ENCODE measurements at regions not wholly inside any gene's neighbourhood (a gene's known extent, or its start where the extent isn't known, plus 50 kb on each side); places are given as distances from the start of the nearest gene placed in this dataset.

DNA sequence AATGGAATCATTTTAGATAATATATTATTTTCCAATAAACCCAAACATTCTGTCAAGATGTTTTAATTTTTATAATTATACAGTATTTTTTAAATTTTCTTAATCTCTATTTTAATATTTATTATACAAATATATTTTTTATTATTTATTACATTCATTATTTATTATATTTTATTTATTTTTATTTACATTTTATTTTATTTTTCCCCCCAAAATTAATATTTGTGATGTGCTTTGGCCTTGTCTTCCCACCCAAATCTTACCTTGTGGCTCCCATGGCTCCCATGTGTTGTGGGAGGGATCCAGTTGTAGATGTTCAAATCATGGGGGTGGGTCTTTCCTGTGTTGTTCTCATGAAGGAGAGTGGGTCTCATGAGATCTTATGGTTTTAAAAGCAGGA, 382.1 kb downstream of the TLE4 start:
- no peaks in the 10 kb centered on the region for H3K9me3 ChIP-seq (replicated peaks; ENCODE audit: insufficient read depth, low read length)
- H3F3A ChIP-seq (ENCODE audit: insufficient read depth, low read length), result no peaks in the 10 kb centered on the region
- H3K4me3 ChIP-seq (ENCODE audit: low read length), result no peak overlapping the region
- H3K4me2 ChIP-seq (ENCODE audit: low read depth, low read length), result no peak overlapping the region
- no peak overlapping the region for H3K9ac ChIP-seq (ENCODE audit: low read length)
- TF ChIP-seq EZH2 (optimal IDR thresholded peaks at IDR 0.05; ENCODE audit: low read depth, low read length), result no peak
- TF ChIP-seq EZH2phosphoT487 (IDR thresholded peaks at IDR 0.05; ENCODE audit: low read length), result no peak
- TF ChIP-seq, protein P1, sequence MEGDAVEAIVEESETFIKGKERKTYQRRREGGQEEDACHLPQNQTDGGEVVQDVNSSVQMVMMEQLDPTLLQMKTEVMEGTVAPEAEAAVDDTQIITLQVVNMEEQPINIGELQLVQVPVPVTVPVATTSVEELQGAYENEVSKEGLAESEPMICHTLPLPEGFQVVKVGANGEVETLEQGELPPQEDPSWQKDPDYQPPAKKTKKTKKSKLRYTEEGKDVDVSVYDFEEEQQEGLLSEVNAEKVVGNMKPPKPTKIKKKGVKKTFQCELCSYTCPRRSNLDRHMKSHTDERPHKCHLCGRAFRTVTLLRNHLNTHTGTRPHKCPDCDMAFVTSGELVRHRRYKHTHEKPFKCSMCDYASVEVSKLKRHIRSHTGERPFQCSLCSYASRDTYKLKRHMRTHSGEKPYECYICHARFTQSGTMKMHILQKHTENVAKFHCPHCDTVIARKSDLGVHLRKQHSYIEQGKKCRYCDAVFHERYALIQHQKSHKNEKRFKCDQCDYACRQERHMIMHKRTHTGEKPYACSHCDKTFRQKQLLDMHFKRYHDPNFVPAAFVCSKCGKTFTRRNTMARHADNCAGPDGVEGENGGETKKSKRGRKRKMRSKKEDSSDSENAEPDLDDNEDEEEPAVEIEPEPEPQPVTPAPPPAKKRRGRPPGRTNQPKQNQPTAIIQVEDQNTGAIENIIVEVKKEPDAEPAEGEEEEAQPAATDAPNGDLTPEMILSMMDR (IDR thresholded peaks at IDR 0.05; ENCODE audit: low read length), result no peak
- H4K20me1 ChIP-seq (ENCODE audit: insufficient read depth, low read length), result no peaks in the 10 kb centered on the region
- H3K9me2 ChIP-seq (replicated peaks; ENCODE audit: insufficient read depth, low read length), result no peaks in the 10 kb centered on the region
- no peak overlapping the region for H3K27ac ChIP-seq (ENCODE audit: low read length)
- DNase-seq, result no peak
- no peaks in the 10 kb centered on the region for H3K27me3 ChIP-seq (replicated peaks; ENCODE audit: insufficient read depth, low read length)
- H3K4me1 ChIP-seq (ENCODE audit: low read length), result no peaks in the 10 kb centered on the region
- no peaks in the 10 kb centered on the region for H3K36me3 ChIP-seq (replicated peaks; ENCODE audit: insufficient read depth, low read length)
- no peak overlapping the region for H2AFZ ChIP-seq (ENCODE audit: low read length)
- no peaks in the 10 kb centered on the region for H3K79me2 ChIP-seq (ENCODE audit: low read length)

DNA sequence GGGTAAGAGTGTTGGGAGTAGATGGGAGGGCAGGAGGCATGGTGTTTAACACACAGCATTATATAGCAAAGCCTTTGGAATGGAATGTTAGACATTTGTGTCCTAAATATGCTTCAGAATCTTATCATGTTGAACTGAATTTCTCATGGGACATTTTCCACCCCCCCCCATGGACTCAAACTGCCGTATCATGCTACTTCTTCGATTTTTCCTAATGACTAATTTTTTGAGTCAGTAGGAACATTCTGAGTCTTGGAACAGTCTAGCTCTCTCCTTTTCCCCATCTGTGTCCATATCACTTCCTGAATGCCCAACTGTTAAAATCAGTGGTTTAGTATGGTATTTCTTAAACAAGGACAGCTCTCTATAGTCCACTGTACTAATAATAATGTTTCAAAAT, 380.6 kb downstream of the TLE4 start:
- H3K9me3 ChIP-seq (replicated peaks; ENCODE audit: insufficient read depth, low read length), result no peaks in the 10 kb centered on the region
- no peak for DNase-seq
- H3K36me3 ChIP-seq (replicated peaks; ENCODE audit: insufficient read depth, low read length), result no peaks in the 10 kb centered on the region
- no peaks in the 10 kb centered on the region for H3K9me2 ChIP-seq (replicated peaks; ENCODE audit: insufficient read depth, low read length)
- H3K4me2 ChIP-seq (ENCODE audit: low read depth, low read length), result no peak overlapping the region
- H2AFZ ChIP-seq (ENCODE audit: low read length), result no peak overlapping the region
- TF ChIP-seq, protein P1 (IDR thresholded peaks at IDR 0.05; ENCODE audit: low read length), result no peak
- no peak for TF ChIP-seq EZH2 (optimal IDR thresholded peaks at IDR 0.05; ENCODE audit: low read depth, low read length)
- no peak for TF ChIP-seq EZH2phosphoT487 (IDR thresholded peaks at IDR 0.05; ENCODE audit: low read length)
- H3K4me3 ChIP-seq (ENCODE audit: low read length), result no peak overlapping the region
- H3K79me2 ChIP-seq (ENCODE audit: low read length), result no peaks in the 10 kb centered on the region
- H3K9ac ChIP-seq (ENCODE audit: low read length), result no peak overlapping the region
- no peak overlapping the region for H3K27ac ChIP-seq (ENCODE audit: low read length)
- no peaks in the 10 kb centered on the region for H3K27me3 ChIP-seq (replicated peaks; ENCODE audit: insufficient read depth, low read length)
- H4K20me1 ChIP-seq (ENCODE audit: insufficient read depth, low read length), result no peaks in the 10 kb centered on the region
- no peaks in the 10 kb centered on the region for H3F3A ChIP-seq (ENCODE audit: insufficient read depth, low read length)
- H3K4me1 ChIP-seq (ENCODE audit: low read length), result no peaks in the 10 kb centered on the region

DNA sequence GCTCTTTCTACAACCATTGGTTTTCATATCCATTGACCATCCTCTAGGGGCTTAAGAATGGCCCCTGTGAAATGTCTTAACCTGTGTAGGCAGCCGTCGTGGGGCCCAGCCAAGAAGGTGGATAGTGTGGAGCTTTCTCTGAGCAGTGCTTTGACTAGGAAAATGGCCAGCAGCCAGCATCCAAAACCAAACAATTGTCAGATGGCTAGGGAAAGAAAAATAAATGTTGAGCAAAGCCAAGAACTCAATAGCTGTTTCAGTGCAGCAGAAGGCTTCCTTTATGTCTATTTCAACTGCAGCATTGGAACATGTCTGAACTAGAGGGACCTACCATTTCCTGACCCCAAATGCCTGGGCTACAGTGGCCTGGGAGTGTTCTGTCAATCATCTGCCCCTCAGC, 374.9 kb downstream of the TLE4 start:
- no peaks in the 10 kb centered on the region for H3K9me3 ChIP-seq (replicated peaks; ENCODE audit: insufficient read depth, low read length)
- DNase-seq, result no peak
- no peaks in the 10 kb centered on the region for H3K4me1 ChIP-seq (ENCODE audit: low read length)
- H3K79me2 ChIP-seq (ENCODE audit: low read length), result no peaks in the 10 kb centered on the region
- TF ChIP-seq EZH2phosphoT487 (IDR thresholded peaks at IDR 0.05; ENCODE audit: low read length), result no peak
- no peak for TF ChIP-seq EZH2 (optimal IDR thresholded peaks at IDR 0.05; ENCODE audit: low read depth, low read length)
- TF ChIP-seq, protein P1 (IDR thresholded peaks at IDR 0.05; ENCODE audit: low read length), result no peak
- no peak overlapping the region for H2AFZ ChIP-seq (ENCODE audit: low read length)
- no peaks in the 10 kb centered on the region for H3K36me3 ChIP-seq (replicated peaks; ENCODE audit: insufficient read depth, low read length)
- no peak overlapping the region for H3K4me3 ChIP-seq (ENCODE audit: low read length)
- no peaks in the 10 kb centered on the region for H3F3A ChIP-seq (ENCODE audit: insufficient read depth, low read length)
- no peak overlapping the region for H3K4me2 ChIP-seq (ENCODE audit: low read depth, low read length)
- H4K20me1 ChIP-seq (ENCODE audit: insufficient read depth, low read length), result no peaks in the 10 kb centered on the region
- no peak overlapping the region for H3K27ac ChIP-seq (ENCODE audit: low read length)
- no peaks in the 10 kb centered on the region for H3K27me3 ChIP-seq (replicated peaks; ENCODE audit: insufficient read depth, low read length)
- H3K9ac ChIP-seq (ENCODE audit: low read length), result no peak overlapping the region
- H3K9me2 ChIP-seq (replicated peaks; ENCODE audit: insufficient read depth, low read length), result no peaks in the 10 kb centered on the region
